Panc1 (cell line): ENCODE measurements at regions not wholly inside any gene's neighbourhood (a gene's known extent, or its start where the extent isn't known, plus 50 kb on each side); places are given as distances from the start of the nearest gene placed in this dataset.

Source experiments
- ATAC-seq: fragments of 200-7000 bp; cut with Tn5 transposase; 2 replicates; pipeline ENCODE4 v1.9.1; 2020; ENCODE audit warnings: mild to moderate bottlenecking, moderate library complexity
- BruUV-seq: library from RNA; stranded (reverse); fragments of 400-500 nt; replicated peaks from 2 replicates; lab custom pipeline; 2021; lab: Mats Ljungman, UMichigan
- CTCF ChIA-PET: fragments of 300-600 bp; sonication (Branson Sonifier 250); formaldehyde crosslinking; loops from one replicate; lab custom pipeline; 2022; ENCODE audit warnings: antibody characterized with exemption; lab: Charles Lee
- POLR2A ChIA-PET: fragments of 300-600 bp; sonication (Branson Sonifier 250); formaldehyde crosslinking; loops from one replicate; lab custom pipeline; 2022; ENCODE audit warnings: antibody characterized with exemption; lab: Charles Lee
- DNase-seq: peaks from one replicate; pipeline ENCODE4 v3.0.0-alpha.2; 2010; ENCODE audit warnings: low read depth, low spot score
- H3K27ac ChIP-seq: 2 replicates; pipeline ENCODE4 v1.5.1; 2011; ENCODE audit warnings: mild to moderate bottlenecking, low read length, inconsistent platforms
- H3K27me3 ChIP-seq: fragments of 200-500 bp; sonication (Bioruptor generic); 2 replicates; pipeline ENCODE4 v1.6.0; 2014; ENCODE audit warnings: low read length, inconsistent platforms; ENCODE audit not compliant: control insufficient read depth, insufficient read depth
- H3K36me3 ChIP-seq: fragments of 200-500 bp; sonication (Bioruptor generic); 2 replicates; pipeline ENCODE4 v1.5.1; 2014; ENCODE audit warnings: inconsistent platforms, mild to moderate bottlenecking, low read length, moderate library complexity; ENCODE audit not compliant: control insufficient read depth, insufficient read depth
- H3K4me1 ChIP-seq: 2 replicates; pipeline ENCODE4 v1.5.1; 2011; ENCODE audit warnings: inconsistent platforms, mild to moderate bottlenecking, low read length, moderate library complexity; ENCODE audit not compliant: control insufficient read depth, insufficient read depth
- H3K4me3 ChIP-seq, 2 experiments: 2 replicates each; pipeline ENCODE4 v1.5.1; 2011 to 2012; ENCODE audit warnings: low read depth in 2 of 2, low read length in 2 of 2, mild to moderate bottlenecking in 2 of 2, inconsistent platforms in 1 of 2, moderate library complexity in 1 of 2
- H3K9me3 ChIP-seq: fragments of 200-500 bp; sonication (Bioruptor generic); 2 replicates; pipeline ENCODE4 v1.5.1; 2014; ENCODE audit warnings: low read depth, mild to moderate bottlenecking, inconsistent platforms, low read length, moderate library complexity; ENCODE audit not compliant: control insufficient read depth, insufficient read depth
- CTCF ChIP-seq: fragments of 450-650 bp; IDR thresholded peaks from 2 replicates; pipeline ENCODE4 v1.5.1; 2017; ENCODE audit warnings: mild to moderate bottlenecking
- POLR2AphosphoS5 ChIP-seq: IDR thresholded peaks from 2 replicates; pipeline ENCODE4 v1.6.1; 2012; ENCODE audit warnings: mild to moderate bottlenecking, low read depth, low read length, moderate library complexity
- REST ChIP-seq, 2 experiments: IDR thresholded peaks; 2 replicates each; pipeline ENCODE4 v1.6.1; 2011 to 2012; ENCODE audit warnings: low read depth in 2 of 2, control low read depth in 1 of 2, low read length in 1 of 2, mild to moderate bottlenecking in 1 of 2, moderate library complexity in 1 of 2; ENCODE audit not compliant: insufficient read depth in 1 of 2
- SIN3A ChIP-seq: IDR thresholded peaks from 2 replicates; pipeline ENCODE4 v1.6.1; 2012; ENCODE audit warnings: low read depth, mild to moderate bottlenecking, low read length, moderate library complexity, borderline replicate concordance; ENCODE audit not compliant: insufficient read depth
- TCF7L2 ChIP-seq: IDR thresholded peaks from 2 replicates; pipeline ENCODE4 v1.6.1; 2011; ENCODE audit warnings: mild to moderate bottlenecking, low read depth, low read length, inconsistent platforms
- in situ Hi-C: cut with HindIII; loops from 2 replicates; pipeline ENCODE4 v1.10.0; 2016; ENCODE audit warnings: low sequenced_read_pairs, low pct_unique_long_range_greater_than_20kb
- intact Hi-C: fragments of 100-400 bp; cut with micrococcal nuclease; formaldehyde crosslinking; loops from one replicate; pipeline ENCODE4 v1.10.0; 2022; ENCODE audit not compliant: unreplicated experiment

- no peak for TF ChIP-seq REST (IDR thresholded peaks at IDR 0.05; ENCODE audit: insufficient read depth in 1 of 2, low read depth in 2 of 2, low read length in 1 of 2)
Observed at GRCh38 chr6:138607478-138608433, 108.5 kb upstream of the NHSL1 start (continued).

GRCh38 chr6:138608896-138609295 is 109.6 kb upstream of the NHSL1 start:
- intact Hi-C loops: no loop called here
- CTCF ChIA-PET: no interaction called here

More at GRCh38 chr6:138608896-138609295, 109.6 kb upstream of the NHSL1 start:
- DNase-seq: no peak
- Histone ChIP-seq H3K27me3 (no peaks in the 10 kb centered on the region), H3K27ac (no peak overlapping the region), H3K36me3 (no peaks in the 10 kb centered on the region), H3K9me3 (no peaks in the 10 kb centered on the region), H3K4me1 (no peaks in the 10 kb centered on the region; the same call in 1 of the 2 replicates), H3K4me3 (no peak overlapping the region)
- no peak for ATAC-seq
- in situ Hi-C loops: no loop called here
- no TSS peak for BruUV-seq
- TF ChIP-seq SIN3A (no peak), TCF7L2 (no peak), REST (IDR thresholded peaks at IDR 0.05; ENCODE audit: insufficient read depth in 1 of 2, low read depth in 2 of 2, low read length in 1 of 2) (no peak), CTCF (no peak), POLR2AphosphoS5 (no peak)
- POLR2A ChIA-PET: no interaction called here
